ENCODE measurements at regions not wholly inside any gene's neighbourhood (a gene's known extent, or its start where the extent isn't known, plus 50 kb on each side); places are given as distances from the start of the nearest gene placed in this dataset.

DNA sequence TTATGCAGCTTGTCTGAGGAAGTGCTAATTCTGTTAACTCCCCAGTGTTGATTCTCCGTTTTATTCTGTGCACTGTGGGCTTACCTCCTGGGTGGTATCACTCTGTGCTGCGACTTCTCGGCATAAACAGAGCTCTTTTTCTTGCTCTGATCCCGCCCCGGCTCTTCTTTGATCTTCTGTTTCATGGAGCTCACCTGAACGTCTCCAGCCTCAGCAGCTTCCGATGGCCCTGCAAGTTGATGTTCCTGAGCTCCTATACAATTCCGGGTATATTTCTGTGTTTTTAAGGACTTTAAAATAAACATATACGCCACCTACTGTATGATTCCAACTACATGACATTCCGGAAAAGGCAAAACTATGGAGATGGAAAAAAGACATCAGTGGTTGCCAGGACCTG, 110.8 kb downstream of the TENT4A start:
- TF ChIP-seq, protein P1, sequence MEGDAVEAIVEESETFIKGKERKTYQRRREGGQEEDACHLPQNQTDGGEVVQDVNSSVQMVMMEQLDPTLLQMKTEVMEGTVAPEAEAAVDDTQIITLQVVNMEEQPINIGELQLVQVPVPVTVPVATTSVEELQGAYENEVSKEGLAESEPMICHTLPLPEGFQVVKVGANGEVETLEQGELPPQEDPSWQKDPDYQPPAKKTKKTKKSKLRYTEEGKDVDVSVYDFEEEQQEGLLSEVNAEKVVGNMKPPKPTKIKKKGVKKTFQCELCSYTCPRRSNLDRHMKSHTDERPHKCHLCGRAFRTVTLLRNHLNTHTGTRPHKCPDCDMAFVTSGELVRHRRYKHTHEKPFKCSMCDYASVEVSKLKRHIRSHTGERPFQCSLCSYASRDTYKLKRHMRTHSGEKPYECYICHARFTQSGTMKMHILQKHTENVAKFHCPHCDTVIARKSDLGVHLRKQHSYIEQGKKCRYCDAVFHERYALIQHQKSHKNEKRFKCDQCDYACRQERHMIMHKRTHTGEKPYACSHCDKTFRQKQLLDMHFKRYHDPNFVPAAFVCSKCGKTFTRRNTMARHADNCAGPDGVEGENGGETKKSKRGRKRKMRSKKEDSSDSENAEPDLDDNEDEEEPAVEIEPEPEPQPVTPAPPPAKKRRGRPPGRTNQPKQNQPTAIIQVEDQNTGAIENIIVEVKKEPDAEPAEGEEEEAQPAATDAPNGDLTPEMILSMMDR (IDR thresholded peaks at IDR 0.05) = no peak
- no peak for TF ChIP-seq ZFX (IDR thresholded peaks at IDR 0.05; ENCODE audit: borderline replicate concordance)
